Cardiac muscle cell (in vitro differentiated cells and primary cell): ENCODE measurements at regions not wholly inside any gene's neighbourhood (a gene's known extent, or its start where the extent isn't known, plus 50 kb on each side); places are given as distances from the start of the nearest gene placed in this dataset.

Experiments used
- DNase-seq, 2 donors: peaks; one replicate each; pipeline versions ENCODE4 v3.0.0 to v3.0.0-alpha.2; 2010 to 2017; ENCODE audit warnings: low read depth in 1 of 2, low spot score in 1 of 2
- H3K27ac ChIP-seq: fragments of 200-600 bp; sonication (generic); 2 replicates; pipeline ENCODE4 v1.5.1; 2016
- H3K27me3 ChIP-seq: fragments of 200-600 bp; sonication (generic); 2 replicates; pipeline ENCODE4 v1.6.0; 2016; ENCODE audit warnings: control low read depth
- H3K36me3 ChIP-seq: fragments of 200-600 bp; sonication (generic); 2 replicates; pipeline ENCODE4 v1.5.1; 2016; ENCODE audit warnings: control low read depth
- H3K4me1 ChIP-seq: fragments of 200-600 bp; sonication (generic); 2 replicates; pipeline ENCODE4 v1.8.1; 2017; ENCODE audit warnings: low read depth, mild to moderate bottlenecking, mixed run types
- H3K4me3 ChIP-seq: fragments of 200-600 bp; sonication (generic); 2 replicates; pipeline ENCODE4 v1.5.1; 2016; ENCODE audit warnings: mild to moderate bottlenecking
- H3K9me3 ChIP-seq: fragments of 200-600 bp; sonication (generic); 2 replicates; pipeline ENCODE4 v1.5.1; 2017; ENCODE audit warnings: low read depth, mild to moderate bottlenecking, control low read depth
- CTCF ChIP-seq: IDR thresholded peaks from 2 replicates; pipeline ENCODE4 v1.5.1; 2012; ENCODE audit warnings: low read depth, mild to moderate bottlenecking, low read length

GRCh38 chr3:148235566-148235965, 462.1 kb upstream of the AGTR1 start:
- H3K27ac ChIP-seq: no peak overlapping the region
- H3K27me3 ChIP-seq: no peaks in the 10 kb centered on the region
- H3K4me3 ChIP-seq: no peak overlapping the region
- no peaks in the 10 kb centered on the region for H3K36me3 ChIP-seq
- no peaks in the 10 kb centered on the region for H3K4me1 ChIP-seq
- no peak for DNase-seq
- no peak for TF ChIP-seq CTCF
- H3K9me3 ChIP-seq: no peaks in the 10 kb centered on the region

DNA sequence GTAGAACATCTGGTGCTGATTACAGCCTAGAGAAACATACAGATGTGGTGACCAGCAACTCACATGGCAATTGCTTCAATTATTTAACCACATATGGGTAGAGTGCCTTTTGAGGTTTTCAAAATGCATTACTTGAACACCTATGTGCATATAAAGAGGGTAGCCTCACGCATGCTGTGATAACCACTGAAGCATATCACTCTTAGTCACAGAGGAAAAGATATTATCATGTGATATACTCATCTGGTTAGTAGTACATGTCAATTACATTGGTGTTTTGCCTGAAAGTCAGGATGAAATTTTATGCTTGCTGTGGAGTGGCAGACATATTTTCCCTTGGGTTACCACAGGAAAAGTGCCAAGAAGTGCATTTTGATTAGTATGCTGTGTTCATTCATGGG, 459.3 kb upstream of the AGTR1 start:
- Histone ChIP-seq H3K27ac (no peak overlapping the region), H3K27me3 (no peaks in the 10 kb centered on the region), H3K36me3 (no peaks in the 10 kb centered on the region), H3K9me3 (no peaks in the 10 kb centered on the region), H3K4me1 (no peaks in the 10 kb centered on the region), H3K4me3 (no peak overlapping the region)
- no peak for TF ChIP-seq CTCF
- no peak for DNase-seq

GRCh38 chr3:148240351-148240750, 457.4 kb upstream of the AGTR1 start:
- Histone ChIP-seq H3K27ac (no peak overlapping the region), H3K4me3 (no peak overlapping the region), H3K36me3 (no peaks in the 10 kb centered on the region), H3K4me1 (no peaks in the 10 kb centered on the region), H3K27me3 (no peaks in the 10 kb centered on the region), H3K9me3 (no peaks in the 10 kb centered on the region)
- TF ChIP-seq CTCF: no peak
- no peak for DNase-seq

DNA sequence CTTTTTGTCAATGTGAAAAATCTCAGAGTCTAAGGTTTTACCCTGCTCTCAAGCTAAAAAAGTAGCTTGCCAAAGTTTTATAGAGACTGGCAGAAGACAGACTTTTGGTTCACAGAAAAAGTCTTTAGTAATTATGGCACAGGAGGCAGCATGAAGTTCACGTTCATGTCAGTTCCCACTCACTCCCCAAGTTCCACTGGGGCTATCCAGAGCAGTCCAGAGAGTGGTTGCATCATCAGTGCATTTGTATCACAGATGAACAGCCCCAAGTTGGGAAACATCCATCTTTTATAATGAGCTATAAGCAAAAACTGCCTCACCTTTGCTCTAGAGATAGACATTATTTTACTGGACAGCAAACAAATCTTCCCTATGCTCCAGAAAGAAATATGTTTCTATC, 454.1 kb upstream of the AGTR1 start:
- no peaks in the 10 kb centered on the region for H3K36me3 ChIP-seq
- no peaks in the 10 kb centered on the region for H3K4me1 ChIP-seq
- H3K27ac ChIP-seq: no peak overlapping the region
- no peak overlapping the region for H3K4me3 ChIP-seq
- no peak for TF ChIP-seq CTCF
- DNase-seq: no peak
- no peaks in the 10 kb centered on the region for H3K27me3 ChIP-seq
- no peaks in the 10 kb centered on the region for H3K9me3 ChIP-seq

- TF ChIP-seq CTCF: no peak
- DNase-seq: no peak
- H3K4me3 ChIP-seq: no peak overlapping the region
- H3K27me3 ChIP-seq: no peaks in the 10 kb centered on the region
- no peaks in the 10 kb centered on the region for H3K36me3 ChIP-seq
- H3K9me3 ChIP-seq: no peaks in the 10 kb centered on the region
- no peak overlapping the region for H3K27ac ChIP-seq
- H3K4me1 ChIP-seq: no peaks in the 10 kb centered on the region
These were observed 451.3 kb upstream of the AGTR1 start for GRCh38 chr3:148246291-148246923.

GRCh38 chr3:148253713-148254112, 444.0 kb upstream of the AGTR1 start:
- Histone ChIP-seq H3K27me3 (no peaks in the 10 kb centered on the region), H3K9me3 (no peaks in the 10 kb centered on the region), H3K4me1 (no peaks in the 10 kb centered on the region), H3K4me3 (no peak overlapping the region), H3K27ac (no peak overlapping the region), H3K36me3 (no peaks in the 10 kb centered on the region)
- no peak for TF ChIP-seq CTCF
- no peak for DNase-seq
